Ramos (cell line): ENCODE measurements at regions not wholly inside any gene's neighbourhood (a gene's known extent, or its start where the extent isn't known, plus 50 kb on each side); places are given as distances from the start of the nearest gene placed in this dataset.

Source experiments
- in situ Hi-C: fragments of 300-500 bp; cut with MboI; formaldehyde crosslinking; loops from one replicate; pipeline ENCODE4 v1.14.3; 2022; ENCODE audit warnings: low sequenced_read_pairs; ENCODE audit not compliant: unreplicated experiment

DNA sequence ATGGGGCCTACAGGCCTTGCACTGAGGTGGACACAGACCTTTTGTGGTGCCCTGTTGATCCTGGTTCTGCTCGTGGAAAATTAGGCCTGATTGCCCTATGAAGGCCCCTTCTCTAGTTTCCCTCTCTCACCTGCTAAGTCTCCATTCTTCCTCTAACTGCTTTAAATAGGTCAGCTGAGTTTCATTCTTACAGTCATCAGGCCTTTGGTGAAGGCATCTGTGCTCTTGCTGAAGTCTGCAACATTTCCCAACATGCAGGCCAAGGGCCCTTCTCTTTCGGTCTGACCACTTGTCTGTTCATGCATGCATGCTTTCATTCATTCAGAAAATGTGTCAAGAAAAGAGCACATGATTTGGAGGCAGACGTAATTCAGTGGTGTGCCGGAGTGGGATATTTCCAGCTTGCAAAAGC lies 244.0 kb downstream of the BUB3 start:
- in situ Hi-C loops = no loop called here

GRCh38 chr10:123398756-123399155 lies 244.6 kb downstream of the BUB3 start:
- in situ Hi-C loops = no loop called here

GRCh38 chr10:123399276-123399839 lies 245.2 kb downstream of the BUB3 start:
- in situ Hi-C loops = no loop called here

DNA sequence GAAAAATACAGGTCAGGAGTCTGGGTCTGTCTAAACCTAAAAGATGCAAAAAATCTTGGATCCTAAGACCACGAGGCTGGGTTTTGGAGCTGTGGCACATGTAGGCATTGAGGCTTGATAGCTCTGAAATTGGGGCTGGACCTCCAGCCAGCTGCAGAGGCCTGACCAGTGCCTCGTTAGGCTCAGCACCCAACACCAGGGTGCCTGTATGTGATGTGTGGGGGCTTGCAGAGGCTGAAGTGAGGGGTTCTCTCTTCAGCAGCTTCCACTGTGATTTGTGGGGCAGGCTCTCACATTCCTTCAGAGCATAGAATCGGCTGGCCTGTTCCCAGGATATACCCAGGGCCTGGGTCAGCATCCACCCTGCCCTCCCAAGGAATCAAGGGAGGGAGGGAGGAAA lies 247.8 kb downstream of the BUB3 start:
- in situ Hi-C loops = no loop called here

DNA sequence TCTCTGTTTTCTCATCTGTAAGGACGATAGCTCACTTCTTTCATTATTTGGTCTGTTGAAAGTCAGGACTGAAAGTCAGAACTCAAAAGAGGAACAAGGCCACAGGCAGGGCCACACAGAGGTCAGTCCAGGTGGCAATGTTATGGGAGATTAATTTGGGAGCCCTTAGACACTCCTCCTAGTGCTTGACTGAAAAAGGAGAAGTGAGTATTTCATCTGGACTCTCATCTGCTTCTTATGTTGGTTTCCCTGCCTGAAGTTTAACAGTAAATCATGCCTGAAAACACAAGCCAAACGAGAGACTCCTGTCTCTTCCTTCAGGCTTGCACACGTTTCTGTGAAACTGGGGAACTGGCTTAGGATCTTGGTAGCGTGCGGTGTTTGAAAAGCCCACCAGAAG lies 248.5 kb downstream of the BUB3 start:
- in situ Hi-C loops = no loop called here

DNA sequence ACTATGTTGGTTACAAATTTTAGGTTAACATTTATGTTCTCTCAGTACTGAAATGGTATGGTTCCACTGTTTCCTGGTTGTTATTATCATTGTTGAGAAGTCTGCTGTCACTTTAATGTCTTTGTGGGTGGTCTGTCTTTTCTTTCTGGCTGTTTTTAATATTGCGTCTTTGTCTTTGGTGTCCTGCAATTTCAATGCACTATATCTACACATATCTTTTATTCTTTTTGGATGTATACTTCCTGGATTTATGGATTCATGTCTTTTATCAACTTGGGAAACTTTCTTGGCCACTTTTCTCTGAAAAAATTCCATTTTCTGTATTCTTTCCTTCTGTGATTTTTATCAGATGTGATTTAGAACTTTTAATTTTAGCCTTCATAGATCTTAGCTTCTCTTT lies 250.2 kb downstream of the BUB3 start:
- in situ Hi-C loops = no loop called here

- in situ Hi-C loops = no loop called here
Observed at GRCh38 chr10:123408660-123409059, 254.5 kb downstream of the BUB3 start.

DNA sequence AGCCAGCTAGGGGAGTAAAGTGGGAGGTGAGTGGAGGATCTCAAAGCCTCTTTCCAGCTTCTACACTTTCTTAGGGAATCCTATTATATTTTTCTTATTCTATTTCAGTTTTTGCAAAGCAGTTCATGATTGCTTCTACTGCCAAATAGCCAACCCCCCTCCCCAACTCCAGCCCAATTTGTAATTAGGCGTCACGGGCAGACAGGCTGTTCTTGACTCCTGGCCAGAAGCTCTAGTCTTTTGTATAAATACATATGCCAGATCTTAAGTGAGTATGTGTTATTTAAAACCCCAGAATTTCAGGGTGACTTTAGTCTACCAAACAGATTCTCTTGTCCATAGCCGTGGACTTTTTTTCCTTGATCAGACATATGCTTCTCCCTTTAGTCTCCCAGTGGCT lies 255.2 kb downstream of the BUB3 start:
- in situ Hi-C loops = no loop called here

DNA sequence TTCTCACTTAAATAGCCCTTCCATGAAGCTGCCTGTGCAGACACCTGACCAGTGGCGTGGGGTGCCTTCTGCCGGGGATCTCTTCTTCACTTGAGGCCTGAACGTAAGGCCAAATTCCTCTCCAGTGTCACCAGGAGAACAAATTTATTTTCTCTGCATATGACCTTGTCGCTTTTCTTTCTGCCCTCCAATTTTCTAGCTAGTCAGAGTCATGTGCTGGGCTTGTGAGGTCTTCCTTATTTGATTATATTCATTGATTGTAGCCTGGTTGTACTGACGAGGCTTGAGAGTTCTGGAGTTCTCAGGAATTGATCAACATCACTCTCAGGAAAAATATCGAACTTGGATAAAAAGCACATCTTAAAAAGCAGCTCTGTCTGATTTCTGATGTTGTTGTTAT lies 255.7 kb downstream of the BUB3 start:
- in situ Hi-C loops = no loop called here

- in situ Hi-C loops = no loop called here
Observed at GRCh38 chr10:123413353-123413752, 252.8 kb upstream of the GPR26 start.

- in situ Hi-C loops = no loop called here
Observed at GRCh38 chr10:123415523-123415922, 250.6 kb upstream of the GPR26 start.

DNA sequence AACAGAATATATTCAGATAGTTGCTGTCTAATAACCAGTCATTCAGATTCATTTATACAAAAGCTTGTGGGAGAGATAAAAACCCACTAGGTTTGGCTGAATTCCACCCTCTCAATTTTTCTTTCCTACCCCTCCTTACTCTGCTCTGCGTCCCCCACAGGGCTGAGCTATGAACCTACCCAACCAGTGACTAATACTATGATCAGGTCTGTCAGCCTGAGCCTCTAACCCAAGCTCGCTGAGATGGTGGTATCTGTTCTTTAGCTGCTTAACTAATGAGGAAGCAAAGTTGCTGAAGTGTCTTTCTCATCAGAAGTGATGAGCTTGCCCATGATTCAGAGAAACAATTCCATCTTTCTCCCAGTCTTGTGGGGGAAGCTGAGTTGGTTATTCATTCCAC lies 248.7 kb upstream of the GPR26 start:
- in situ Hi-C loops = no loop called here

DNA sequence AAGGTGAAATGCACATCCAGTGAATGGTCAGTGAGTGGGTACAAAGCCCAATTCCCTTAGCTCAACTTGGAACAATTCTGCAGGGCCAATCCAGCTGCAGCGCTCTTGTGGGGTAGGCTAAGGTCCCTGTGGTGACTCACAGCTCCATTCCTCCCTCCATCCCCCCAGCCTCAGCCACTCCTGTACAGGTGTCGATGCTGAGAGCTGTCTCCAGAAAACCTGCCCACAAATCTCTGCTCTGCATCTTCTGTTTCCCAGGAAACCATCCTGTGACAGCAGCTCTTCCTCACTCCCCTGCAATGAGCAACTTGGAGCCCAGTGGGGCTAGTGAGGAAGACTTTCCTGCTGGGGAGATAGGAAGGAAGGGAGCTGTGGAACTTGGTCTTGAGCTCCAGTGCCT lies 244.7 kb upstream of the GPR26 start:
- in situ Hi-C loops = no loop called here

- in situ Hi-C loops = no loop called here
Observed at GRCh38 chr10:123422261-123422660, 243.9 kb upstream of the GPR26 start.

DNA sequence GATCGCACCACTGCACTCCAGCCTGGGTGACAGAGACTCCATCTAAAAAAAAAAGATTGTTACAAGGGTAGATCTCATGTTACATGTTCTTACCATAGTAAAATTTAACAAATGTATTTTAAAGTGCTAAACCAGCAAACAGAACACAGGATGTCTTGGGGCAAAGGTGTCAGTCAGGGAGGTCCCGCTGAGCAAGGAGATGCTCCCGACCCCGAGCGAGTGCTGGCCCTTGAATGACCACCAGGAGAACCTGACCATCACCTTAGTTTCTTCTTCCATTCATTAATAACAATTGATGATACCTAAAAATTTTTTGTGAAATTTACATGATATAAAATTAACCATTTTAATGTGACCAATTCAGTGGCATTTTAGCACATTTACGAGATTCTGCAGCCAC lies 241.6 kb upstream of the GPR26 start:
- in situ Hi-C loops = no loop called here

DNA sequence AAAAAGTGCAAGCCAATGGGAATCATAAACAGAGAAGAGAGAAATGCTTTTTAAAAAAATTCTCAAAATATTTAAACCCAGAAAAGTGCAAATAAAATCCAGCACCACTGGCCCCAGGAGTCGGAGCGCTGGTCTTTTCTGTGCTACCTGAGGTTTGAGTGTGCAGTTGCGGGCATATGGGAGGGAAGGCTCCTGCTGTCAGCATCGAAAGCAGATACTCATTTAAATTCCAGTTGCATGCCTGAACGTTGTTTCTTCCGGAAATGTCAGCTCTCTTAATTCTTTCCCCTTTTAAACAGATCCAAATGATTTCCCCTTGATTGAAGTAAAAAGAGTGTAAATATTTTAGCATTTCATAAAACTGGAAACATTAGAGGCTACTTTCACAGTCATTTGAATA lies 240.5 kb upstream of the GPR26 start:
- in situ Hi-C loops = no loop called here

- in situ Hi-C loops = no loop called here
Observed at GRCh38 chr10:123427165-123427786, 238.9 kb upstream of the GPR26 start.

DNA sequence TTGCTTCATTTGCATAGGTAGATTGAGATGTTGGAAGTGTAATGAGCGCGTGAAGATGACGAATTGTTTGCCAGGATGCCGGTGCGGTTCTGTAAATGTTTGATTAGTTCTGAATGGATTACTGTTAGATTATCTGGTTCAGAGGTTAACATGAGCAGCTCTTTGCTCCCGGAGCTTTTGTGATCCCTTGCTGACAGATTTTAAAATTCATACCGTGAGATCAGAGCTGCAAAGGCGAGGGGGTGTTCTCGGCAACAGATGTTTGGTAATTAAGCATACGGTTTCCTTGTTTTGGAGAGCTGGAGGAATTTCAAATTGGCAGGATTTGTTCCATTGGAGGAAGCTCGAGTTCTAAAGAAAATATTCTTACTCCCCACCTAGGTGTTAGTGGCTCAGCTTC lies 237.8 kb upstream of the GPR26 start:
- in situ Hi-C loops = no loop called here

DNA sequence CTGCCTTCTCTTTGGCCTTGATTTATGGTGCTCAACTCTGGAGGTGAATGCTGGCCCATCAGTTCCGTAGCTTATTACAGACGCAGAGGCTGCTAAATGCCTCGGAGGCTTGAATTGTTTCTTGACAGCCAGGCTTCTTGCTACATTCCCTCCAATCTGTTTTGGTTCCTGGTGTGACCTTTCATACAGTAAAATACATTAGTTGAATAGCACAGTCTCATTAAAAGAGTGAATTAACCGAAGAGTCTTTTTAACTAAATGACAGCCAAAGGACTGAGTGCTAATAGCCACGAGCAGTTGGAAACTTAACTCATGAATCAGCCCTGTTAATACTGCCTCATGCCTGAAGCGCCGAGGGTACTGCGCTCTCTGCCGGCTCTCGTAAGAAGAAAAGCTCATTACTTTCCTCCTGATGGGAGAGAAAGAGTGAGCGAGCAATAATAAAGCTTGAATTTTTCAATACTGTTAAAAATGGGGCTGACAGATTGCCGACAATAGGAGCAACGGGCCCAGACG lies 236.4 kb upstream of the GPR26 start:
- in situ Hi-C loops = no loop called here

DNA sequence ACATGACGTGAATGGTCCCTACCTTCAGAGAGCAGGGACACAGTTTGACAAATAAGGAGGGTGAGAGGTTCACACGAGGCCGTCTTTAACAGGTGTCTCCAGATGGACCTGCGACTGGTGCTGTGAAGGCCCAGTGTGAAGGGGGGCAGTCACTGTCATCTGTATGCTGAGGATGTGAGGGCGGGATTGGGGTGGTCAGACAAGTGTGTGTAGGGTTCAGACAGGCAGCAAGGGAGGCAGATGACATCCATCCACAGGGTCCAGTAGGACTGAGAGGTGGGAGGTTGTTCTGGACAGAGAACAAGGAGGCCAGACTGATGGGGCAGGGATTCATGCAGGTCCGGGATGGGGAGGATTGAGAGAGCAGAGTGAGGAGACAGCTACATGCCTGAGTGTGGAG lies 232.6 kb upstream of the GPR26 start:
- in situ Hi-C loops = no loop called here

GRCh38 chr10:123434435-123435039 lies 231.6 kb upstream of the GPR26 start:
- in situ Hi-C loops = no loop called here

GRCh38 chr10:123442901-123443300 lies 223.3 kb upstream of the GPR26 start:
- in situ Hi-C loops = no loop called here
